Skin of body (tissue), 1 donor: ENCODE measurements at regions not wholly inside any gene's neighbourhood (a gene's known extent, or its start where the extent isn't known, plus 50 kb on each side); places are given as distances from the start of the nearest gene placed in this dataset.
"Not testable (repeated sequence)": the region's sequence is repeated elsewhere in the genome, so short reads cannot be mapped to it uniquely, and the experiment has no call there.

ENCODE experiments used
- DNase-seq: peaks from one replicate; lab custom pipeline; 2025; lab: John Stamatoyannopoulos, UW

- no peak for DNase-seq
Measured at GRCh38 chr10:50997461-50997860, 76.8 kb upstream of the PRKG1 start.

GRCh38 chr10:50999163-50999562, 75.1 kb upstream of the PRKG1 start:
- no peak for DNase-seq

- DNase-seq: no peak
Measured at GRCh38 chr10:51000164-51000563, 74.1 kb upstream of the PRKG1 start.

GRCh38 chr10:51000976-51001375, 73.3 kb upstream of the PRKG1 start:
- no peak for DNase-seq

- DNase-seq: no peak
Measured at GRCh38 chr10:51001587-51001986, 72.7 kb upstream of the PRKG1 start.

- no peak for DNase-seq
Measured at GRCh38 chr10:51002469-51002868, 71.8 kb upstream of the PRKG1 start.

GRCh38 chr10:51004776-51005175, 69.5 kb upstream of the PRKG1 start:
- DNase-seq: no peak

GRCh38 chr10:51005551-51005950, 68.7 kb upstream of the PRKG1 start:
- no peak for DNase-seq

- no peak for DNase-seq
Measured at GRCh38 chr10:51006686-51007085, 67.6 kb upstream of the PRKG1 start.

GRCh38 chr10:51007781-51008180, 66.5 kb upstream of the PRKG1 start:
- DNase-seq: no peak

- no peak for DNase-seq
Measured at GRCh38 chr10:51008346-51008745, 65.9 kb upstream of the PRKG1 start.

GRCh38 chr10:51010977-51011376, 63.3 kb upstream of the PRKG1 start:
- DNase-seq: peak; percentile 27

- DNase-seq: no peak
Measured at GRCh38 chr10:51012073-51012472, 62.2 kb upstream of the PRKG1 start.

GRCh38 chr10:51014680-51015389, 59.5 kb upstream of the PRKG1 start:
- DNase-seq: peak; percentile 47

- not testable (repeated sequence) for DNase-seq
Measured at GRCh38 chr10:51015390-51015754, 58.9 kb upstream of the PRKG1 start.

- DNase-seq: peak; percentile 83
Measured at GRCh38 chr10:51020200-51020599, 54.1 kb upstream of the PRKG1 start.

GRCh38 chr10:51022933-51023585, 51.2 kb upstream of the PRKG1 start:
- no peak for DNase-seq

- DNase-seq: peak; percentile 25
Measured at GRCh38 chr10:51023636-51024035, 50.7 kb upstream of the PRKG1 start.
